A549 (cell line): ENCODE measurements at regions not wholly inside any gene's neighbourhood (a gene's known extent, or its start where the extent isn't known, plus 50 kb on each side); places are given as distances from the start of the nearest gene placed in this dataset.
A peak's percentile ranks its signal among the peaks of the same experiment; 100 is the strongest.

Experiments
- ATAC-seq, 2 experiments: fragments of 200-7000 bp in 1 of 2; fragments of >200 bp in 1 of 2; cut with Nextera tagmentation in 1 of 2; cut with Tn5 transposase in 1 of 2; 3 replicates each; pipeline versions ENCODE4 v1.8.0 to v1.9.1; 2018 to 2020; ENCODE audit warnings: mild to moderate bottlenecking in 1 of 2, moderate library complexity in 1 of 2
- CTCF ChIA-PET: fragments of 300-600 bp; sonication (Branson Sonifier 250); formaldehyde crosslinking; extraction: SDS; loops from one replicate; lab custom pipeline; 2021; ENCODE audit warnings: antibody characterized with exemption, inconsistent platforms; lab: Yijun Ruan, JAX
- POLR2A ChIA-PET: fragments of 350-600 bp; formaldehyde crosslinking; extraction: SDS; loops from one replicate; lab custom pipeline; 2021; ENCODE audit warnings: antibody characterized with exemption, inconsistent platforms; lab: Yijun Ruan, JAX
- DNase-seq, 2 experiments: peaks; one replicate each; pipeline versions ENCODE4 v3.0.0 to v3.0.0-alpha.2; 2011 to 2016; ENCODE audit warnings: low read depth in 1 of 2, low spot score in 1 of 2
- FAIRE-seq: peaks from 2 replicates; lab custom pipeline; 2011; peaks lifted over from hg19 to GRCh38; lab: Jason Lieb, UNC
- H3K27ac ChIP-seq, 2 experiments: fragments of >200 bp; sonication (Bioruptor Twin); formaldehyde crosslinking; 3 replicates each; pipeline ENCODE4 v1.5.1; 2016 to 2017
- H3K4me1 ChIP-seq: fragments of >200 bp; sonication (Bioruptor Twin); formaldehyde crosslinking; 3 replicates; pipeline ENCODE4 v1.6.1; 2016
- H3K4me2 ChIP-seq: fragments of >200 bp; sonication (Bioruptor Twin); formaldehyde crosslinking; 3 replicates; pipeline ENCODE4 v1.6.1; 2016
- H3K4me3 ChIP-seq: fragments of >200 bp; sonication (Bioruptor Twin); formaldehyde crosslinking; 3 replicates; pipeline ENCODE4 v1.5.1; 2016
- H3K9me3 ChIP-seq: fragments of >200 bp; sonication (Bioruptor Twin); formaldehyde crosslinking; 3 replicates; pipeline ENCODE4 v1.6.1; 2016
- EHMT2 ChIP-seq: fragments of 200-600 bp; sonication (generic); IDR thresholded peaks from 2 replicates; pipeline ENCODE4 v1.6.1; 2016; ENCODE audit warnings: antibody characterized with exemption, low read depth, mild to moderate bottlenecking, moderate library complexity
- ESRRA ChIP-seq: fragments of 150-350 bp; IDR thresholded peaks from 2 replicates; pipeline ENCODE4 v1.6.1; 2014; ENCODE audit warnings: mild to moderate bottlenecking, low read length, borderline replicate concordance
- FOSB ChIP-seq: fragments of 250-450 bp; sonication (Bioruptor Pico); IDR thresholded peaks from 2 replicates; pipeline ENCODE4 v1.5.0; 2020; ENCODE audit warnings: mild to moderate bottlenecking, moderate library complexity
- HDAC2 ChIP-seq: fragments of 200-600 bp; sonication (generic); IDR thresholded peaks from 2 replicates; pipeline ENCODE4 v1.6.1; 2016
- HEYL ChIP-seq: fragments of 250-450 bp; sonication (Bioruptor Pico); IDR thresholded peaks from 2 replicates; pipeline ENCODE4 v1.8.0; 2021; ENCODE audit warnings: mild to moderate bottlenecking, moderate library complexity
- HOXA7 ChIP-seq: fragments of 250-450 bp; sonication (Bioruptor Pico); IDR thresholded peaks from 2 replicates; pipeline ENCODE4 v1.5.0; 2020; ENCODE audit warnings: mild to moderate bottlenecking, moderate library complexity
- KDM5A ChIP-seq: fragments of 200-600 bp; sonication (generic); IDR thresholded peaks from 2 replicates; pipeline ENCODE4 v1.6.1; 2016; ENCODE audit warnings: antibody characterized with exemption, mild to moderate bottlenecking
- MAZ ChIP-seq: fragments of 150-350 bp; IDR thresholded peaks from 2 replicates; pipeline ENCODE4 v1.6.1; 2014; ENCODE audit warnings: antibody characterized with exemption, low read depth, low read length, borderline replicate concordance
- NPAS2 ChIP-seq: fragments of 250-450 bp; sonication (Bioruptor Pico); IDR thresholded peaks from 2 replicates; pipeline ENCODE4 v1.8.0; 2022; ENCODE audit warnings: mild to moderate bottlenecking, moderate library complexity, borderline replicate concordance
- NR3C1 ChIP-seq: fragments of >200 bp; sonication (Bioruptor Twin); formaldehyde crosslinking; IDR thresholded peaks from 3 replicates; pipeline ENCODE4 v1.6.1; 2017
- PHF8 ChIP-seq: fragments of 200-600 bp; sonication (generic); IDR thresholded peaks from 2 replicates; pipeline ENCODE4 v1.6.1; 2016; ENCODE audit warnings: low read depth, mild to moderate bottlenecking, antibody characterized with exemption, moderate library complexity, borderline replicate concordance
- RAD21 ChIP-seq, 2 experiments: fragments of >200 bp in 1 of 2; sonication (Bioruptor Twin) in 1 of 2; formaldehyde crosslinking in 1 of 2; IDR thresholded peaks in 1 of 2; conservative IDR thresholded peaks in 1 of 2; 2 replicates in 1 of 2; 3 replicates in 1 of 2; pipeline ENCODE4 v1.6.1; 2012 to 2018; ENCODE audit warnings: inconsistent platforms in 1 of 2
- RCOR1 ChIP-seq: fragments of 150-350 bp; IDR thresholded peaks from 2 replicates; pipeline ENCODE4 v1.6.1; 2014; ENCODE audit warnings: antibody characterized with exemption, low read length, low read depth
- TFCP2L1 ChIP-seq: fragments of 250-450 bp; sonication (Bioruptor Pico); IDR thresholded peaks from 2 replicates; pipeline ENCODE4 v1.5.0; 2021; ENCODE audit warnings: mild to moderate bottlenecking
- TP53 ChIP-seq: fragments of 250-450 bp; sonication (Bioruptor Pico); IDR thresholded peaks from 2 replicates; pipeline ENCODE4 v1.5.0; 2021; ENCODE audit warnings: mild to moderate bottlenecking, moderate library complexity
- ZFP36 ChIP-seq: fragments of 450-650 bp; IDR thresholded peaks from 2 replicates; pipeline ENCODE4 v1.6.1; 2014; ENCODE audit warnings: borderline replicate concordance; ENCODE audit not compliant: partially characterized antibody
- ZSCAN20 ChIP-seq: fragments of 250-450 bp; sonication (Bioruptor Pico); IDR thresholded peaks from 2 replicates; pipeline ENCODE4 v1.8.0; 2022; ENCODE audit warnings: mild to moderate bottlenecking, moderate library complexity
- WGBS: methylation state at CpG from one replicate; pipeline ENCODE4 v1.1.6; 2017; ENCODE audit errors: missing lambda C conversion rate; 5-methylcytosine and 5-hydroxymethylcytosine counted together
- TF ChIP-seq, protein P1 (sequence below): IDR thresholded peaks from 2 replicates; pipeline ENCODE4 v1.6.1; 2012
- TF ChIP-seq, protein P2 (sequence below): IDR thresholded peaks from 2 replicates; pipeline ENCODE4 v1.6.1; 2012
- TF ChIP-seq, protein P3 (sequence below): fragments of >200 bp; sonication (Bioruptor Twin); formaldehyde crosslinking; IDR thresholded peaks from 3 replicates; pipeline ENCODE4 v1.6.1; 2016
- TF ChIP-seq, protein P4 (sequence below): fragments of 250-450 bp; sonication (Bioruptor Pico); IDR thresholded peaks from 2 replicates; pipeline ENCODE4 v1.5.0; 2021; ENCODE audit warnings: mild to moderate bottlenecking, moderate library complexity, borderline replicate concordance
- TF ChIP-seq, protein P5 (sequence below): fragments of >200 bp; sonication (Bioruptor Twin); formaldehyde crosslinking; IDR thresholded peaks from 3 replicates; pipeline ENCODE4 v1.5.1; 2016
- TF ChIP-seq, protein P6 (sequence below): fragments of 250-450 bp; sonication (Bioruptor Pico); IDR thresholded peaks from 2 replicates; pipeline ENCODE4 v1.5.0; 2020; ENCODE audit warnings: low read depth, mild to moderate bottlenecking, moderate library complexity
- TF ChIP-seq, protein P7 (sequence below): fragments of 200-600 bp; sonication (generic); IDR thresholded peaks from 2 replicates; pipeline ENCODE4 v1.6.1; 2016; ENCODE audit warnings: antibody characterized with exemption, mild to moderate bottlenecking, moderate library complexity

DNA sequence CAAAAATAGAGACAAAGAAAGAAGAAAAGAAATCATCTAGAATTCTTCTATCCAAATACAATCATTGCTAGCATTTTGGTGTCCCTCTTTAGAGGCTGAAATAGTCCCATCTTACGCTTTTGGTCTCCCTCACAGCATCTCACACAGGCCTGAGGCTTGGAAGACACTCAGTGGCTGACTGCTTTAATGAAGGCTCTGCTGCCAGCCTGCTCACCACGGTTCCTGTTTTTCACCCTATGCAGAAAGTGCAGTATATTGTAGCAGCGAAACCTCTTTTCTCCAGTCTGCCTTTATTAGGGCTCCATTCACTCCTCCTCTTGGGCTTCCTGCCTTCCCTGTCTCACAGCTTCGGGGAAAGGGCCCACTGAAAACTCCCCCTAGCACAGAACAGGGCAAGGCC lies 102.2 kb downstream of the JCAD start:
- 56% methylated on average over 4 of the region's 4 CpGs for WGBS

DNA sequence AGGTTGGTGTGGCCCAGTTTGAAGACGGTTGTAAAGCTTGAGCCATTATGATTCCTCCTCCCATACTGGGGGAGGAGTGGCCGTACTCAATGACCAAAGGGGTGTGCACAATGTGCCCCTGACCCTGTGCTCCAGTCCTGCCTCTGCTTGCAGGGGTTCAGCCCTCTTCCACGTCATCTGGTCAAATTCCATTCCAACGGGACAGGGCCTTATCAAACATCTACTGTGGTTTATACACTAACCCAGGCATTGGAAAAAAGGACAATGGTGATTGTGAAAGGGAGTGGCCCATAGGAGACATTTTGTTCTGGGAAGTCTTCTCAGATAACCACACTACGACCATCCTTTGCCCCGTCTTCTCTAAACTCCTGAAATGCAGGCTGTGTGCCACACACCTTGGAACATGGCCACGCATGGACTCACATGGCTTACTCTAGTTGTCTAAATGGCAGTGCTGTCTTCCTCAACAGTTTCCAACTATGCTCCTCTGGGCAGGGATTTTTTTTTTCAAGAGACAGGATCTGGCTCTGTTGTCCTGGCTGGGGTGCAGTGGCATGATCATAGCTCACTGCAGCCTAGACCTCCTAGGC lies 103.0 kb downstream of the JCAD start:
- TF ChIP-seq, protein P1, sequence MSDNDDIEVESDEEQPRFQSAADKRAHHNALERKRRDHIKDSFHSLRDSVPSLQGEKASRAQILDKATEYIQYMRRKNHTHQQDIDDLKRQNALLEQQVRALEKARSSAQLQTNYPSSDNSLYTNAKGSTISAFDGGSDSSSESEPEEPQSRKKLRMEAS = no peak
- TF ChIP-seq RAD21 (conservative IDR thresholded peaks at IDR 0.05 in 1 of 2, IDR thresholded peaks at IDR 0.05 in 1 of 2) (no peak), PHF8 (no peak), TP53 (CRISPR knock-in tag) (no peak), KDM5A (no peak), ESRRA (no peak), TFCP2L1 (no peak), NR3C1 (no peak), RCOR1 (no peak), ZSCAN20 (CRISPR knock-in tag) (no peak), HEYL (CRISPR knock-in tag) (no peak), FOSB (CRISPR knock-in tag) (no peak), MAZ (no peak), HOXA7 (CRISPR knock-in tag) (no peak)
- TF ChIP-seq, protein P2, sequence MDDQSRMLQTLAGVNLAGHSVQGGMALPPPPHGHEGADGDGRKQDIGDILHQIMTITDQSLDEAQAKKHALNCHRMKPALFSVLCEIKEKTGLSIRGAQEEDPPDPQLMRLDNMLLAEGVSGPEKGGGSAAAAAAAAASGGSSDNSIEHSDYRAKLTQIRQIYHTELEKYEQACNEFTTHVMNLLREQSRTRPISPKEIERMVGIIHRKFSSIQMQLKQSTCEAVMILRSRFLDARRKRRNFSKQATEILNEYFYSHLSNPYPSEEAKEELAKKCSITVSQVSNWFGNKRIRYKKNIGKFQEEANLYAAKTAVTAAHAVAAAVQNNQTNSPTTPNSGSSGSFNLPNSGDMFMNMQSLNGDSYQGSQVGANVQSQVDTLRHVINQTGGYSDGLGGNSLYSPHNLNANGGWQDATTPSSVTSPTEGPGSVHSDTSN = no peak
- TF ChIP-seq, protein P3, sequence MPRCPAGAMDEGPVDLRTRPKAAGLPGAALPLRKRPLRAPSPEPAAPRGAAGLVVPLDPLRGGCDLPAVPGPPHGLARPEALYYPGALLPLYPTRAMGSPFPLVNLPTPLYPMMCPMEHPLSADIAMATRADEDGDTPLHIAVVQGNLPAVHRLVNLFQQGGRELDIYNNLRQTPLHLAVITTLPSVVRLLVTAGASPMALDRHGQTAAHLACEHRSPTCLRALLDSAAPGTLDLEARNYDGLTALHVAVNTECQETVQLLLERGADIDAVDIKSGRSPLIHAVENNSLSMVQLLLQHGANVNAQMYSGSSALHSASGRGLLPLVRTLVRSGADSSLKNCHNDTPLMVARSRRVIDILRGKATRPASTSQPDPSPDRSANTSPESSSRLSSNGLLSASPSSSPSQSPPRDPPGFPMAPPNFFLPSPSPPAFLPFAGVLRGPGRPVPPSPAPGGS = no peak
- TF ChIP-seq, protein P4, sequence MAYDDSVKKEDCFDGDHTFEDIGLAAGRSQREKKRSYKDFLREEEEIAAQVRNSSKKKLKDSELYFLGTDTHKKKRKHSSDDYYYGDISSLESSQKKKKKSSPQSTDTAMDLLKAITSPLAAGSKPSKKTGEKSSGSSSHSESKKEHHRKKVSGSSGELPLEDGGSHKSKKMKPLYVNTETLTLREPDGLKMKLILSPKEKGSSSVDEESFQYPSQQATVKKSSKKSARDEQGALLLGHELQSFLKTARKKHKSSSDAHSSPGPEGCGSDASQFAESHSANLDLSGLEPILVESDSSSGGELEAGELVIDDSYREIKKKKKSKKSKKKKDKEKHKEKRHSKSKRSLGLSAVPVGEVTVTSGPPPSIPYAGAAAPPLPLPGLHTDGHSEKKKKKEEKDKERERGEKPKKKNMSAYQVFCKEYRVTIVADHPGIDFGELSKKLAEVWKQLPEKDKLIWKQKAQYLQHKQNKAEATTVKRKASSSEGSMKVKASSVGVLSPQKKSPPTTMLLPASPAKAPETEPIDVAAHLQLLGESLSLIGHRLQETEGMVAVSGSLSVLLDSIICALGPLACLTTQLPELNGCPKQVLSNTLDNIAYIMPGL = no peak
- TF ChIP-seq, protein P5, sequence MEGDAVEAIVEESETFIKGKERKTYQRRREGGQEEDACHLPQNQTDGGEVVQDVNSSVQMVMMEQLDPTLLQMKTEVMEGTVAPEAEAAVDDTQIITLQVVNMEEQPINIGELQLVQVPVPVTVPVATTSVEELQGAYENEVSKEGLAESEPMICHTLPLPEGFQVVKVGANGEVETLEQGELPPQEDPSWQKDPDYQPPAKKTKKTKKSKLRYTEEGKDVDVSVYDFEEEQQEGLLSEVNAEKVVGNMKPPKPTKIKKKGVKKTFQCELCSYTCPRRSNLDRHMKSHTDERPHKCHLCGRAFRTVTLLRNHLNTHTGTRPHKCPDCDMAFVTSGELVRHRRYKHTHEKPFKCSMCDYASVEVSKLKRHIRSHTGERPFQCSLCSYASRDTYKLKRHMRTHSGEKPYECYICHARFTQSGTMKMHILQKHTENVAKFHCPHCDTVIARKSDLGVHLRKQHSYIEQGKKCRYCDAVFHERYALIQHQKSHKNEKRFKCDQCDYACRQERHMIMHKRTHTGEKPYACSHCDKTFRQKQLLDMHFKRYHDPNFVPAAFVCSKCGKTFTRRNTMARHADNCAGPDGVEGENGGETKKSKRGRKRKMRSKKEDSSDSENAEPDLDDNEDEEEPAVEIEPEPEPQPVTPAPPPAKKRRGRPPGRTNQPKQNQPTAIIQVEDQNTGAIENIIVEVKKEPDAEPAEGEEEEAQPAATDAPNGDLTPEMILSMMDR = no peak
- TF ChIP-seq, protein P6, sequence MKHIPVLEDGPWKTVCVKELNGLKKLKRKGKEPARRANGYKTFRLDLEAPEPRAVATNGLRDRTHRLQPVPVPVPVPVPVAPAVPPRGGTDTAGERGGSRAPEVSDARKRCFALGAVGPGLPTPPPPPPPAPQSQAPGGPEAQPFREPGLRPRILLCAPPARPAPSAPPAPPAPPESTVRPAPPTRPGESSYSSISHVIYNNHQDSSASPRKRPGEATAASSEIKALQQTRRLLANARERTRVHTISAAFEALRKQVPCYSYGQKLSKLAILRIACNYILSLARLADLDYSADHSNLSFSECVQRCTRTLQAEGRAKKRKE (CRISPR knock-in tag) = no peak
- TF ChIP-seq, all 56 proteins: peak for 0
- ChIA-PET POLR2A (no interaction called here), CTCF (interaction anchor here (1.2 kb wide), 1 partner anchor 8 kb away, joined by 3 read pairs; no protein-coding TSS in a partner anchor)
- DNase-seq (no peak), FAIRE-seq (no peak), ATAC-seq (no peak)
- Histone ChIP-seq H3K27ac (no peak overlapping the region; a peak in 1 of 6 replicates), H3K9me3 (peaks cover 6% of the 10 kb centered on the region; the same call in 1 of the 3 replicates), H3K4me1 (0 out of 3 replicates have a peak, but pooled peaks cover 3% of the 10 kb centered on the region), H3K4me3 (no peak overlapping the region), H3K4me2 (no peak overlapping the region)
- 86% methylated on average over 7 of the region's 7 CpGs for WGBS

More for the DNA sequence above, 102.2 kb downstream of the JCAD start:
- 0 out of 3 replicates have a peak, but pooled peaks cover 3% of the 10 kb centered on the region for H3K4me1 ChIP-seq
- DNase-seq (no peak), ATAC-seq (no peak), FAIRE-seq (no peak)
- peak overlapping the region in 1 of 2 experiments; percentile 62; a peak in 2 of 6 replicates for H3K27ac ChIP-seq
- POLR2A ChIA-PET = no interaction called here
- H3K4me2 ChIP-seq = no peak overlapping the region
- no peak overlapping the region for H3K4me3 ChIP-seq
- TF ChIP-seq, protein P7, sequence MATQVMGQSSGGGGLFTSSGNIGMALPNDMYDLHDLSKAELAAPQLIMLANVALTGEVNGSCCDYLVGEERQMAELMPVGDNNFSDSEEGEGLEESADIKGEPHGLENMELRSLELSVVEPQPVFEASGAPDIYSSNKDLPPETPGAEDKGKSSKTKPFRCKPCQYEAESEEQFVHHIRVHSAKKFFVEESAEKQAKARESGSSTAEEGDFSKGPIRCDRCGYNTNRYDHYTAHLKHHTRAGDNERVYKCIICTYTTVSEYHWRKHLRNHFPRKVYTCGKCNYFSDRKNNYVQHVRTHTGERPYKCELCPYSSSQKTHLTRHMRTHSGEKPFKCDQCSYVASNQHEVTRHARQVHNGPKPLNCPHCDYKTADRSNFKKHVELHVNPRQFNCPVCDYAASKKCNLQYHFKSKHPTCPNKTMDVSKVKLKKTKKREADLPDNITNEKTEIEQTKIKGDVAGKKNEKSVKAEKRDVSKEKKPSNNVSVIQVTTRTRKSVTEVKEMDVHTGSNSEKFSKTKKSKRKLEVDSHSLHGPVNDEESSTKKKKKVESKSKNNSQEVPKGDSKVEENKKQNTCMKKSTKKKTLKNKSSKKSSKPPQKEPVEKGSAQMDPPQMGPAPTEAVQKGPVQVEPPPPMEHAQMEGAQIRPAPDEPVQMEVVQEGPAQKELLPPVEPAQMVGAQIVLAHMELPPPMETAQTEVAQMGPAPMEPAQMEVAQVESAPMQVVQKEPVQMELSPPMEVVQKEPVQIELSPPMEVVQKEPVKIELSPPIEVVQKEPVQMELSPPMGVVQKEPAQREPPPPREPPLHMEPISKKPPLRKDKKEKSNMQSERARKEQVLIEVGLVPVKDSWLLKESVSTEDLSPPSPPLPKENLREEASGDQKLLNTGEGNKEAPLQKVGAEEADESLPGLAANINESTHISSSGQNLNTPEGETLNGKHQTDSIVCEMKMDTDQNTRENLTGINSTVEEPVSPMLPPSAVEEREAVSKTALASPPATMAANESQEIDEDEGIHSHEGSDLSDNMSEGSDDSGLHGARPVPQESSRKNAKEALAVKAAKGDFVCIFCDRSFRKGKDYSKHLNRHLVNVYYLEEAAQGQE = no peak
- TF ChIP-seq NPAS2 (CRISPR knock-in tag) = no peak
- TF ChIP-seq HDAC2 = no peak
- no peak for TF ChIP-seq ZFP36
- no peak for TF ChIP-seq PHF8
- no peak for TF ChIP-seq EHMT2
- H3K9me3 ChIP-seq = peaks cover 6% of the 10 kb centered on the region; the same call in 1 of the 3 replicates
- CTCF ChIA-PET = interaction anchor here (1.2 kb wide), 1 partner anchor 9 kb away, joined by 3 read pairs; no protein-coding TSS in a partner anchor
